Esophagus squamous epithelium (tissue), 4 donors: ENCODE measurements at regions not wholly inside any gene's neighbourhood (a gene's known extent, or its start where the extent isn't known, plus 50 kb on each side); places are given as distances from the start of the nearest gene placed in this dataset.

ENCODE experiments used
- CTCF ChIP-seq, 6 experiments: fragments of 450-650 bp in 4 of 6; fragments of 200-600 bp in 2 of 6; sonication (generic) in 2 of 6; IDR thresholded peaks; one replicate each; pipeline ENCODE4 v1.5.1; 2016 to 2019; ENCODE audit warnings: antibody characterized with exemption in 6 of 6, mild to moderate bottlenecking in 4 of 6, moderate library complexity in 4 of 6
- POLR2A ChIP-seq, 4 donors: fragments of 450-650 bp; IDR thresholded peaks; one replicate each; pipeline ENCODE4 v1.6.1; 2017; ENCODE audit warnings: antibody characterized with exemption in 4 of 4, mild to moderate bottlenecking in 4 of 4, moderate library complexity in 3 of 4

GRCh38 chr3:29185706-29186105, 95.2 kb upstream of the RBMS3 start:
- TF ChIP-seq POLR2A (IDR thresholded peaks at IDR 0.05): no peak
- TF ChIP-seq CTCF (IDR thresholded peaks at IDR 0.05): no peak
